Tibial nerve (tissue), 4 donors: ENCODE measurements at regions not wholly inside any gene's neighbourhood (a gene's known extent, or its start where the extent isn't known, plus 50 kb on each side); places are given as distances from the start of the nearest gene placed in this dataset.

Experiments used
- DNase-seq, 2 donors: peaks; one replicate each; pipeline ENCODE4 v3.0.0-alpha.2; 2019; ENCODE audit warnings: low spot score in 2 of 2
- H3K27ac ChIP-seq, 4 donors: fragments of 200-600 bp; sonication (generic) in 3 of 4; one replicate each; pipeline ENCODE4 v1.5.1; 2017 to 2019; ENCODE audit warnings: mild to moderate bottlenecking in 1 of 4
- H3K27me3 ChIP-seq, 2 donors: fragments of 200-600 bp; sonication (generic) in 1 of 2; one replicate each; pipeline versions ENCODE4 v1.5.1 to v1.6.0; 2017 to 2019
- H3K36me3 ChIP-seq, 3 donors: fragments of 200-600 bp; sonication (generic); one replicate each; pipeline ENCODE4 v1.5.1; 2018 to 2019
- H3K4me1 ChIP-seq, 4 donors: fragments of 200-600 bp; sonication (generic) in 3 of 4; one replicate each; pipeline ENCODE4 v1.5.1; 2017 to 2019
- H3K4me3 ChIP-seq, 4 donors: fragments of 200-600 bp; sonication (generic) in 3 of 4; one replicate each; pipeline ENCODE4 v1.5.1; 2017 to 2019; ENCODE audit warnings: mild to moderate bottlenecking in 1 of 4, moderate library complexity in 1 of 4
- H3K9me3 ChIP-seq, 4 donors: fragments of 200-600 bp; sonication (generic) in 3 of 4; one replicate each; pipeline ENCODE4 v1.5.1; 2017 to 2019
- CTCF ChIP-seq, 5 experiments: fragments of 200-600 bp in 3 of 5; fragments of 450-650 bp in 2 of 5; sonication (generic) in 3 of 5; IDR thresholded peaks; one replicate each; pipeline ENCODE4 v1.5.1; 2016 to 2019; ENCODE audit warnings: antibody characterized with exemption in 5 of 5, mild to moderate bottlenecking in 3 of 5, moderate library complexity in 2 of 5
- EP300 ChIP-seq, 2 donors: sonication (generic); formaldehyde crosslinking; IDR thresholded peaks; one replicate each; pipeline ENCODE4 v1.6.1; 2017; ENCODE audit warnings: antibody characterized with exemption in 2 of 2, mild to moderate bottlenecking in 1 of 2
- POLR2A ChIP-seq, 2 donors: fragments of 450-650 bp; IDR thresholded peaks; one replicate each; pipeline ENCODE4 v1.6.1; 2017; ENCODE audit warnings: antibody characterized with exemption in 2 of 2, mild to moderate bottlenecking in 2 of 2, moderate library complexity in 2 of 2
- WGBS, 2 donors: methylation state at CpG; one replicate each; pipeline ENCODE4 v1.1.5; 2018; 5-methylcytosine and 5-hydroxymethylcytosine counted together

DNA sequence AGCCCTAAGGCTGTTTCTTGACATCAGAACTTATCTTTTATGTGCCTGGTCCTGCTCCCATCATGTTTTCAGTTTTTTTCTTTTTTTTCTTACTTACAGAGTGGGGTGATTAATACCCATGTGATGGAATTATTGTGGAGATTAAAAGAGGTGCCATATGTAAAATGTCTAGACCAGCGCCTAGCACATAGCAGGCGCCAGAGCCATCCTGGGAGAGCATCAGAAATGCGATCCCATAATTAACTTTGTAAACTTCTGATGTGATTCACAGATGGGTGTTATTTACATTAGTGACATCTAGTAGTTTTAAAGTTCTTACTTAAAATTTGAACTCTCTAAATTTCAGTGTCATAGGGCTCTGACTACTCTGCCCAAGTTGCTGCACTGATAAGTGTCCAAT, 66.2 kb upstream of the PGRMC2 start:
- Histone ChIP-seq H3K27ac (no peak overlapping the region), H3K27me3 (no peaks in the 10 kb centered on the region), H3K4me1 (peaks cover 0 to 24% (median 10%) of the 10 kb centered on the region in 4 donors), H3K9me3 (no peaks in the 10 kb centered on the region), H3K36me3 (no peaks in the 10 kb centered on the region), H3K4me3 (no peak overlapping the region)
- TF ChIP-seq EP300 (IDR thresholded peaks at IDR 0.05) (no peak), CTCF (IDR thresholded peaks at IDR 0.05) (no peak), POLR2A (IDR thresholded peaks at IDR 0.05) (no peak)
- 91 to 96% methylated on average over 3 of the region's 3 CpGs for WGBS, 2 donors
- DNase-seq: no peak

GRCh38 chr4:128351502-128351901, 63.9 kb upstream of the PGRMC2 start:
- TF ChIP-seq EP300 (IDR thresholded peaks at IDR 0.05): no peak
- TF ChIP-seq POLR2A (IDR thresholded peaks at IDR 0.05): no peak
- no peak for TF ChIP-seq CTCF (IDR thresholded peaks at IDR 0.05)
- Histone ChIP-seq H3K4me3 (no peak overlapping the region), H3K36me3 (no peaks in the 10 kb centered on the region), H3K27me3 (no peaks in the 10 kb centered on the region), H3K9me3 (no peaks in the 10 kb centered on the region), H3K4me1 (peaks cover 0 to 29% (median 10%) of the 10 kb centered on the region in 4 donors), H3K27ac (no peak overlapping the region)
- DNase-seq: no peak
- 81 to 91% methylated on average over 1 of the region's 1 CpG for WGBS, 2 donors

- no peak for DNase-seq
- H3K4me3 ChIP-seq: no peak overlapping the region
- TF ChIP-seq POLR2A (IDR thresholded peaks at IDR 0.05) (no peak), CTCF (IDR thresholded peaks at IDR 0.05) (no peak), EP300 (IDR thresholded peaks at IDR 0.05) (no peak)
- H3K27me3 ChIP-seq: no peaks in the 10 kb centered on the region
- no peak overlapping the region for H3K27ac ChIP-seq
- peaks cover 0 to 27% (median 10%) of the 10 kb centered on the region in 4 donors for H3K4me1 ChIP-seq
- no peaks in the 10 kb centered on the region for H3K9me3 ChIP-seq
- 84 to 88% methylated on average over 6 of the region's 6 CpGs for WGBS, 2 donors
- H3K36me3 ChIP-seq: no peaks in the 10 kb centered on the region
These were observed 62.9 kb upstream of the PGRMC2 start for GRCh38 chr4:128350449-128351045.

- no peak for DNase-seq
- Histone ChIP-seq H3K27ac (no peak overlapping the region), H3K36me3 (no peaks in the 10 kb centered on the region), H3K9me3 (no peaks in the 10 kb centered on the region), H3K4me1 (peaks cover 0 to 21% (median 8%) of the 10 kb centered on the region in 4 donors), H3K27me3 (no peaks in the 10 kb centered on the region), H3K4me3 (no peak overlapping the region)
- TF ChIP-seq CTCF (IDR thresholded peaks at IDR 0.05) (no peak), EP300 (IDR thresholded peaks at IDR 0.05) (no peak), POLR2A (IDR thresholded peaks at IDR 0.05) (no peak)
- 79 to 80% methylated on average over 4 of the region's 4 CpGs for WGBS, 2 donors
These were observed 62.3 kb upstream of the PGRMC2 start for GRCh38 chr4:128349921-128350320.

DNA sequence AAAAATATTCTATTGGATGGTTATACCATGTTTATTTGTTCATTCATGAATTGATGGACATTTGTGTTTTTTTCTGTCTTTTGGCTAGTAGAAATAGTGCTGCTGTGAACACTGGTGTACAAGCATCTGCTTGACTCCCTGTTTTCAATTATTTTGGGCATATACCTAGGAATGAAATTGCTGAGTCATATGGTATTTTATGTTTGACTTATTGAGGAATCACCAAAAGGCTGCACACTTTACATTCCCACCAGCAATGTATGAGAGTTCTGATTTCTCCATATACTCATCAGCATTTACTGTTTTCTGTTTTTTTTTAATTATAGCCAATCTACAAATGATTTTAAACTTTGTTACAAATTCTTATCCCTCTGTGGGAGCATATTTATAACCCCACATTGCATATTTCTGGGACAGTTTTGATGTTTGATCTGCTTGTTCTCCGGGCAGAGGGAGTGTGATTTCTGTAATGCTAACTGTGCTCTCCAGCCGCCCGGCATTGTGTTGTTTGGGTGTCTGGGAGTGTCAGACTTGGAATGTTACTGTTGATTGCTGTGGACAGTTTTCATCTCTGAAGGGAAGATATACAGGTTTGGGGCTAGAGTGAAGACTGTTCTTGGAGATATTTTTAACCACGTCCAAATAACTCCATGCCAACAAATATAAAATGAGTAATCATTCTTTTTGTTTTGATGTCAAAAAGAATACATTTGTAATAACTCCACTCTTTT, 60.5 kb upstream of the PGRMC2 start:
- peaks cover 0 to 10% (median 0%) of the 10 kb centered on the region in 4 donors for H3K4me1 ChIP-seq
- H3K36me3 ChIP-seq: no peaks in the 10 kb centered on the region
- no peak overlapping the region for H3K27ac ChIP-seq
- no peak overlapping the region for H3K4me3 ChIP-seq
- DNase-seq: peak in 1 of 2 donors; percentile 15
- TF ChIP-seq POLR2A (IDR thresholded peaks at IDR 0.05) (no peak), CTCF (IDR thresholded peaks at IDR 0.05) (no peak), EP300 (IDR thresholded peaks at IDR 0.05) (no peak)
- H3K9me3 ChIP-seq: no peaks in the 10 kb centered on the region
- H3K27me3 ChIP-seq: no peaks in the 10 kb centered on the region
- WGBS, 2 donors: 47 to 51% methylated on average over 4 of the region's 4 CpGs
